ENCODE measurements at regions not wholly inside any gene's neighbourhood (a gene's known extent, or its start where the extent isn't known, plus 50 kb on each side); places are given as distances from the start of the nearest gene placed in this dataset.
"Not testable (repeated sequence)": the region's sequence is repeated elsewhere in the genome, so short reads cannot be mapped to it uniquely, and the experiment has no call there.

DNA sequence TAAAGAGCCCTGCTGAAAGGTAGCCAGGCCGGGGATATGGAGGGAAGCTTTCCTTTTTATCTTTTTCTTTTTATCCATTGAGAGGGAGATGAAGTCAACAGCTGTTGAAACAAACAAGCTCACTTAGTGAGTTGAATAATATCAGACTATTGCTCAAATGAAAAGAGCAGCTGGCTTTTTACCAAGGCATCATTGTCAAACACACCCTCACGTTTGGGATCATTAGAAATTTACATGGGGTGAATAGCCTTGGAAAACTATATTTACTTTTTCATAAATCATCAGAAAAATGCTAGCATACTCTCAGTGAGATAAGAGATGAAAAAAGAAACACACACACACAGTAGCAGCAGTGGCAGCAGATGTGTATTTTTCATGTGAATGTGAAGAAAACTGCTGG is 71.5 kb upstream of the HNMT start:
- DNase-seq = peak; percentile 89

DNA sequence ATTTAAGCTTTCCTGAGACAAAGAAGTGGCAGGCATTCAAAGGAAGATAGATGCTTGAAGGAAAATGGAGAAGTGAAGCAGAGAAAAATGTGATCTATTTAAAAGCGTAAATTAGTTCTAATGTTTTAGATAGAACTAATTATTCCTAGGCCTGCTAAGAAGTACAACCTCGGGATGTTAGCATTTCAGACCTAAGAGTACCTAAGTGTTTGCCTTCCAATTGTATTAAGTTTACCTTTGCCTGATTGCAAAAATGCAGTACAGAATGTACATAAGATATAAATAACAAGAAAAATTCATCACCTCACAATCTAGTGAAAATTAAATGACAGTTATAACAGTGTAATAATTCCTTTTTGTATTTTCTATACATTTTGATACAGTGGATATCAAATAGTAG is 71.1 kb upstream of the HNMT start:
- no peak for DNase-seq

DNA sequence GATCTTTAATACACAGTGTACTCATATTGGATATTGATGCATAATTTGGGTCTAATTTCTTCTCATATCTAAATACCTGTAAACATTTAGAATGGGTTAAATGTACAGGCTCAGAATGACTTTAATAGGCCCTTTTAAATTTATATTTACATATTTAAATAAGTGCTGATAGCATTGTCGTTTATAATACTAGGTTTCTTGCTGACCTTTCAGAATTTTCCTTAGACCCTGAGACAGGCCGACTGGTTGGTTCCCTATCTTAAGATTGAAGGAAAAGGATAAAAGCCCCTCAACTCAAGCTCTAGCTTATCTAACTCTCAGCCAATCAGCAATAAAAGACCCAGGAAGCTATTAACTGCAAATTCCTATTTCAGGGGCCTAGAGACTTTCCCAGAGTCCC is 67.8 kb upstream of the HNMT start:
- no peak for DNase-seq

DNA sequence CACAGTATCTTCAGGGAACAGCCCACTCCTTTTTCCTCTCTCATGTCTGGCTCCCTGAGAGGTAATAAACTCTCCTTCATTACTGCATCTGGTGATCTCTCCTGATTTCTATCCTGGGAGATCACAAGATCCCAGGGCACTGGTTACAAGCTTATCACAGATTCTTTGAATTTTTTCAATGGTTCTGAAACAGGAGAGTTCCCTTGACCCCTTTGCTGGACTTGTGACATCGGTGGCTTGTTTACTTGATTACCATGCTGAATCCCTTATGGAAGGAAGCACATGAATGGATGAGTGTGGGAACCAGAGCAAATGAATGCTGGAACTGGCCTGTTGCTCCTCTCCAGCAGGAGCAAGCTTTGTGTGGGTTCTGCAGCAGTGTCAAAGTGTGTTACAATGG is 67.2 kb upstream of the HNMT start:
- no peak for DNase-seq

DNA sequence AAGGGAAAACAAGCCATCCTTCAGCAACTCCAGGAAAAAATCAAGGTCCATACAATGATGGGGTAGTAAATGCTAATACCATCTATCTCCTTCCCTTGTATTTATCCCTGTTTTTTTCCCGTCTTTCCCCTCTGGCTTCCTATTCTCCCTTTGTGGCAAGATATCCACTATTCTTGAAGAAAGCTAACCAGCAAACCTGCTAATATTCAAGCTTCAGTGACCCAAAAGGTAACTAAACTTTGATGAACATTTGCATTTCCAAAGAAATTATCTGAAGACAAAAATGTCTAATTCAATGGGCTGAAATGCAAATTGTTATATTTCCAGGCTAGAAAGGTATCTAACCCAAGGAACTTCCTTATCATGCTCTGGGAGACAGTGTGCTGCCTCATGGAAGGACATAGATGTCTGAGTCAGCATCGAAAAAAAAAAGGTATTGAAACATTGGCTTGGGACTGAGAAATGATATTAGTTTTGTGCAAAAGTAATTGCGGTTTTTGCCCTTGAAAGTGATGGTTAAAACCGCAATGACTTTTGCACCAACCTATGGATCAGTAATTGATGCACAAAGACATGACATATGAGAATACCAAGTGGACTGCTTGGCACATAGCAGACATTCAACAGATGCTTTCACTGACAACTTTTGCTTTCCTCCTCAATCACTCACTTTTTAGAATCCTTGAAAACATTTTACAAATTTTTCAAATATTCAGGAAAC is 63.7 kb upstream of the HNMT start:
- DNase-seq = no peak

DNA sequence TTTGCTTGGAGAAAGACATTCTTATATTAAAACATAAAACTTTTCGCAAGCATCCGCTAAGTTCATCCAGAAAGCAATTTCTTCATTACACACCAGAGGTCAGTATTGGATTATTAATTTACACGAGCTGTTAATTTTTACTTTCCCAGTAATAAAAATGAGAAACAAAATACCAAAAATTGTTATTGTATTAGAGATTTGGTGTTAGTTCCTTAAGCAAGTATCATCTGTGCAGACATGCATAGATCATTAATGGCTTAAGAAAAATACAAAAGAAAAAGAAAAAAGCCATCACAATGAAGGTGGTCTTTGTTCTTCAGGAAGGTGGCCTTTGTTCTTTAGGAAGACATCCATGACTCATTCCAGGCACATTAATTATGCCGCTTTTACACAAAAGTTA is 53.6 kb upstream of the HNMT start:
- no peak for DNase-seq

DNA sequence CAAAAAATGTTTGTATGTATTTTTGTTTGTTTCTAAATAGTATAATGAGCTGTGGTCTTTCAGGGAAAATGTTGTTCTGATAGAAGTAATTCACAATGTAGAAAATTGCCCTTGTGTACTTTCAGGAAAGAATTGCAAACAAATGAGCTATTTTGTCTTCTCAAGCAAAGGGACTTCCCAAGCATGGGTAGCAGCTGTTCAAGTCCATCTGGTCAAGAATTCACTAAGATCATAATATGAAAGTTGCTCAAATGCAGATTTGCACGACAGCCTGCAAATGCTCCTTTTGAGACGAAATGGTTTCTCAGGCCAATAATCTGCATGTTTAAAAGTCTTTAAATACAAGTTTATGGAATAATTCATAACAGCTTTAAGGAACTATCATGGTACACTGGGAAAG is 51.9 kb upstream of the HNMT start:
- DNase-seq = no peak

DNA sequence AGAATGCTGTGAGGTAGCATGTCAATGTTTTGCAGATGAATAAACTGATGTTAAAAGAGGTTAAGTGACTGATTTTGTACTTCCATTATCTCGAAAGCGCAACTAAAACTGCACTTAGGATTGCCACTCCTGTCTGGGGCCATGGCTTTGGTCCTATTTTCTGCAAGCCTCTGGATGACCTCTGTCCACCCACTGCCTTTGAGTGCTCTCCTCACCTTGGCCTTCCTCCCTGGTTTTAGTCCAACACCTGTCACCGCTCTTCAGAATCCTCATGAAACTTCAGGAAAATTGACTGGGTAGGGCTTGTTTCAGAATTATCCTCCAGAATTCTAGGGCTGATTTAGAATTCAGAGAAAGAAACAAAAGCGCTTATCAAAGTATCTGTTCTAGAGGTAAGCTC is 51.1 kb upstream of the HNMT start:
- DNase-seq = no peak

DNA sequence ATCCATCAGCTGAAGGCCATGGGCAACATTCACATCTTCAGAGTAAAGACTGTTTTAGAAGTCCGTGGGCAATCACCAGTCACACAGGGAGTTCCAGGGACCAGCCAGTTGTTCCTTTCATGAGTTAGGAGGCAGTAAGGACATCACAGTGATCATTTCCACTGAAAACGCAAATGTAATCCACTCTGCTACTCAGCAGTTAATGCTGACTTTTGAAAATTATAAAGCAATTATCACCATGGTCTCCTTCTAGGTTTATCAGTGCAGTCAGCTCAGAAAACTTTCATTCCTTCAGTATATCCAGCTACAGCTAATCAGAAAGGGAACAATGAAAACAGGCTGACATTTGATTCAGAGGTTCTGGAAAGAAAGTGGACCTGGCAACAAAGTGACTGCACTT is 50.6 kb upstream of the HNMT start:
- not testable (repeated sequence) for DNase-seq
